ENCODE measurements at regions not wholly inside any gene's neighbourhood (a gene's known extent, or its start where the extent isn't known, plus 50 kb on each side); places are given as distances from the start of the nearest gene placed in this dataset.

DNA sequence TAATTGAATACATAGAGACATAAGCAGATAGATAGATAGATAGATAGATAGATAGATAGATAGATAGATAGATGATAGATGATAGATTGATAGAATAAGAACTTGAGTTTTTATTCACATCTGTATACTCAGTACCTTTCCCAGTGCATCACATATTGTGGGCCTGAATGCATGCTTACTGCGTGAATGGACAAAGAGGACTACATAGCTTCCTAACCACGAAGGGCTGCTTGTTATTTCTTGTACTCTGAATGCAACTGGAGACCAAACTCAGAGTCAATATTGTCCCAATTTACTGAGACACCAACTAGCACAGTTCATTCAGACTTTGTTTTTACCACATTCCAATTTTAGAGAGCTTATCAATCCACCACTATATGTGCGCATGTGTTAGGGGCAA is 422.9 kb upstream of the GRM7 start:
- WGBS (ENCODE audit: insufficient coverage, low coverage, missing lambda C conversion rate) = 3% methylated on average over 3 of the region's 3 CpGs
- intact Hi-C loops (cut with micrococcal nuclease) = no loop called here
- Histone ChIP-seq H3K9me1 (ENCODE audit: control insufficient read depth, insufficient read depth, low read length) (no peaks in the 10 kb centered on the region), H3K79me2 (ENCODE audit: control insufficient read depth, insufficient read depth, low read length) (no peaks in the 10 kb centered on the region), H3K4me3 (no peak overlapping the region), H3K4me2 (ENCODE audit: insufficient read depth, low read length) (no peak overlapping the region), H3K4me1 (replicated peaks in 1 of 2; ENCODE audit: control insufficient read depth in 2 of 2, insufficient read depth in 2 of 2, low read length in 2 of 2) (no peaks in the 10 kb centered on the region), H3K9ac (ENCODE audit: insufficient read depth in 1 of 2, low read depth in 2 of 2, low read length in 2 of 2) (no peak overlapping the region), H3K27ac (ENCODE audit: extremely low read depth, low read depth, low read length) (no peak overlapping the region), H2AFZ (ENCODE audit: low read depth, low read length) (no peak overlapping the region), H3K27me3 (ENCODE audit: control insufficient read depth in 2 of 2, insufficient read depth in 2 of 2, low read length in 2 of 2) (no peaks in the 10 kb centered on the region), H3K36me3 (ENCODE audit: control insufficient read depth, insufficient read depth, low read length) (no peaks in the 10 kb centered on the region), H4K20me1 (replicated peaks; ENCODE audit: control insufficient read depth, insufficient read depth, low read length) (no peaks in the 10 kb centered on the region), H3K9me3 (replicated peaks; ENCODE audit: control insufficient read depth, insufficient read depth, low read depth, low read length) (no peaks in the 10 kb centered on the region)
- no peak for ATAC-seq
- in situ Hi-C loops (cut with MboI) = no loop called here
- no peak for DNase-seq (ENCODE audit: extremely low read depth in 1 of 4, low spot score in 3 of 4)
- no TSS peak for BruUV-seq (replicated peaks)
- ChIA-PET CTCF (ENCODE audit: low intra/inter-chr PET ratio) (no interaction called here), POLR2A (no interaction called here)
- TF ChIP-seq FIP1L1 (IDR thresholded peaks at IDR 0.05; ENCODE audit: low read depth, low read length, poor library complexity, severe bottlenecking) (no peak), DACH1 (IDR thresholded peaks at IDR 0.05; ENCODE audit: partially characterized antibody) (peak; percentile 20)
- FAIRE-seq = no peak

DNA sequence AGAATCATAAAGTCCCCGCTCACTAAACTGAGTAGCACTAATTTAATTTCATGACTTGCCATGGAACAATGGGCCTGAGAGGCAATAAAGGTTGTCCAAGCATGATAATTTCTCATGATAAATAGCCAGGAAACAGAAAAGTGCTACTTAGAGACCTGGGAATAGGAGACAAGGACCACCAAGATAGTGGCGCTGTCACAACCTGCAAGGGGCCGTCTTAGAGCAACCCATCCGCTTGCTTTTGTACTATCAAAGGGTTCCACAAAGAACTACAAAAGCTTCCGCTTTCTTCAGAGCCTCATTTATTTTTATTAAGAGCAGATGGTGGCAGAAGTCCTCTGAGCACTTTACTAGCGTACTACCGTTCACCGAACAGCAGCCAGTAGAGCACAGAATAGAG is 421.7 kb upstream of the GRM7 start:
- intact Hi-C loops (cut with micrococcal nuclease) = no loop called here
- BruUV-seq (replicated peaks) = no TSS peak
- H3K4me3 ChIP-seq = no peak overlapping the region
- H3K9me3 ChIP-seq (replicated peaks; ENCODE audit: control insufficient read depth, insufficient read depth, low read depth, low read length) = no peaks in the 10 kb centered on the region
- 2% methylated on average over 8 of the region's 8 CpGs for WGBS (ENCODE audit: insufficient coverage, low coverage, missing lambda C conversion rate)
- no peak overlapping the region for H3K27ac ChIP-seq (ENCODE audit: extremely low read depth, low read depth, low read length)
- ATAC-seq (no peak), FAIRE-seq (no peak), DNase-seq (ENCODE audit: extremely low read depth in 1 of 4, low spot score in 3 of 4) (no peak)
- ChIA-PET CTCF (ENCODE audit: low intra/inter-chr PET ratio) (no interaction called here), POLR2A (no interaction called here)
- no peaks in the 10 kb centered on the region for H3K4me1 ChIP-seq (replicated peaks in 1 of 2; ENCODE audit: control insufficient read depth in 2 of 2, insufficient read depth in 2 of 2, low read length in 2 of 2)
- H3K36me3 ChIP-seq (ENCODE audit: control insufficient read depth, insufficient read depth, low read length) = no peaks in the 10 kb centered on the region
- no peak overlapping the region for H2AFZ ChIP-seq (ENCODE audit: low read depth, low read length)
- in situ Hi-C loops (cut with MboI) = no loop called here
- no peaks in the 10 kb centered on the region for H3K79me2 ChIP-seq (ENCODE audit: control insufficient read depth, insufficient read depth, low read length)
- H3K4me2 ChIP-seq (ENCODE audit: insufficient read depth, low read length) = no peak overlapping the region
- no peak overlapping the region for H3K9ac ChIP-seq (ENCODE audit: insufficient read depth in 1 of 2, low read depth in 2 of 2, low read length in 2 of 2)
- no peaks in the 10 kb centered on the region for H3K27me3 ChIP-seq (ENCODE audit: control insufficient read depth in 2 of 2, insufficient read depth in 2 of 2, low read length in 2 of 2)
- H4K20me1 ChIP-seq (replicated peaks; ENCODE audit: control insufficient read depth, insufficient read depth, low read length) = no peaks in the 10 kb centered on the region
- no peaks in the 10 kb centered on the region for H3K9me1 ChIP-seq (ENCODE audit: control insufficient read depth, insufficient read depth, low read length)
- TF ChIP-seq GTF2F1 (IDR thresholded peaks at IDR 0.05; ENCODE audit: low read depth, low read length) (no peak), ZNF24 (IDR thresholded peaks at IDR 0.05) (no peak), ZNF140 (CRISPR knock-in tag; IDR thresholded peaks at IDR 0.05) (no peak), CEBPB (tag; IDR thresholded peaks at IDR 0.05) (no peak), NFE2 (IDR thresholded peaks at IDR 0.05; ENCODE audit: low read depth) (no peak), ZFP1 (CRISPR knock-in tag; IDR thresholded peaks at IDR 0.05) (no peak), CSDE1 (IDR thresholded peaks at IDR 0.05) (no peak)
- TF ChIP-seq, protein P1, sequence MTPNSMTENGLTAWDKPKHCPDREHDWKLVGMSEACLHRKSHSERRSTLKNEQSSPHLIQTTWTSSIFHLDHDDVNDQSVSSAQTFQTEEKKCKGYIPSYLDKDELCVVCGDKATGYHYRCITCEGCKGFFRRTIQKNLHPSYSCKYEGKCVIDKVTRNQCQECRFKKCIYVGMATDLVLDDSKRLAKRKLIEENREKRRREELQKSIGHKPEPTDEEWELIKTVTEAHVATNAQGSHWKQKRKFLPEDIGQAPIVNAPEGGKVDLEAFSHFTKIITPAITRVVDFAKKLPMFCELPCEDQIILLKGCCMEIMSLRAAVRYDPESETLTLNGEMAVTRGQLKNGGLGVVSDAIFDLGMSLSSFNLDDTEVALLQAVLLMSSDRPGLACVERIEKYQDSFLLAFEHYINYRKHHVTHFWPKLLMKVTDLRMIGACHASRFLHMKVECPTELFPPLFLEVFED (CRISPR knock-in tag; conservative IDR thresholded peaks at IDR 0.05) = no peak
- TF ChIP-seq, protein P2, sequence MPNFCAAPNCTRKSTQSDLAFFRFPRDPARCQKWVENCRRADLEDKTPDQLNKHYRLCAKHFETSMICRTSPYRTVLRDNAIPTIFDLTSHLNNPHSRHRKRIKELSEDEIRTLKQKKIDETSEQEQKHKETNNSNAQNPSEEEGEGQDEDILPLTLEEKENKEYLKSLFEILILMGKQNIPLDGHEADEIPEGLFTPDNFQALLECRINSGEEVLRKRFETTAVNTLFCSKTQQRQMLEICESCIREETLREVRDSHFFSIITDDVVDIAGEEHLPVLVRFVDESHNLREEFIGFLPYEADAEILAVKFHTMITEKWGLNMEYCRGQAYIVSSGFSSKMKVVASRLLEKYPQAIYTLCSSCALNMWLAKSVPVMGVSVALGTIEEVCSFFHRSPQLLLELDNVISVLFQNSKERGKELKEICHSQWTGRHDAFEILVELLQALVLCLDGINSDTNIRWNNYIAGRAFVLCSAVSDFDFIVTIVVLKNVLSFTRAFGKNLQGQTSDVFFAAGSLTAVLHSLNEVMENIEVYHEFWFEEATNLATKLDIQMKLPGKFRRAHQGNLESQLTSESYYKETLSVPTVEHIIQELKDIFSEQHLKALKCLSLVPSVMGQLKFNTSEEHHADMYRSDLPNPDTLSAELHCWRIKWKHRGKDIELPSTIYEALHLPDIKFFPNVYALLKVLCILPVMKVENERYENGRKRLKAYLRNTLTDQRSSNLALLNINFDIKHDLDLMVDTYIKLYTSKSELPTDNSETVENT (CRISPR knock-in tag; IDR thresholded peaks at IDR 0.05) = no peak
- TF ChIP-seq, protein P3, sequence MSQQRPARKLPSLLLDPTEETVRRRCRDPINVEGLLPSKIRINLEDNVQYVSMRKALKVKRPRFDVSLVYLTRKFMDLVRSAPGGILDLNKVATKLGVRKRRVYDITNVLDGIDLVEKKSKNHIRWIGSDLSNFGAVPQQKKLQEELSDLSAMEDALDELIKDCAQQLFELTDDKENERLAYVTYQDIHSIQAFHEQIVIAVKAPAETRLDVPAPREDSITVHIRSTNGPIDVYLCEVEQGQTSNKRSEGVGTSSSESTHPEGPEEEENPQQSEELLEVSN (IDR thresholded peaks at IDR 0.05; ENCODE audit: borderline replicate concordance in 1 of 2, extremely low read depth in 1 of 2, insufficient read depth in 1 of 2, insufficient read length in 1 of 2, low read depth in 1 of 2, low read length in 1 of 2, poor library complexity in 1 of 2, severe bottlenecking in 1 of 2) = no peak
